Panc1 (cell line): ENCODE measurements at regions not wholly inside any gene's neighbourhood (a gene's known extent, or its start where the extent isn't known, plus 50 kb on each side); places are given as distances from the start of the nearest gene placed in this dataset.

Source experiments
- CTCF ChIP-seq: fragments of 450-650 bp; IDR thresholded peaks from 2 replicates; pipeline ENCODE4 v1.5.1; 2017; ENCODE audit warnings: mild to moderate bottlenecking
- POLR2AphosphoS5 ChIP-seq: IDR thresholded peaks from 2 replicates; pipeline ENCODE4 v1.6.1; 2012; ENCODE audit warnings: mild to moderate bottlenecking, low read depth, low read length, moderate library complexity
- SIN3A ChIP-seq: IDR thresholded peaks from 2 replicates; pipeline ENCODE4 v1.6.1; 2012; ENCODE audit warnings: low read depth, mild to moderate bottlenecking, low read length, moderate library complexity, borderline replicate concordance; ENCODE audit not compliant: insufficient read depth

- no peak for TF ChIP-seq CTCF
- no peak for TF ChIP-seq SIN3A
- no peak for TF ChIP-seq POLR2AphosphoS5
These were observed 142.7 kb downstream of the SMAD6 start for GRCh38 chr15:66844747-66845145.
